Left ventricle myocardium inferior (tissue), 1 donor: ENCODE measurements at regions not wholly inside any gene's neighbourhood (a gene's known extent, or its start where the extent isn't known, plus 50 kb on each side); places are given as distances from the start of the nearest gene placed in this dataset.
A peak's percentile ranks its signal among the peaks of the same experiment; 100 is the strongest.

Experiments
- DNase-seq: peaks from one replicate; pipeline ENCODE4 v3.0.0-alpha.2; 2020
- H3K27ac ChIP-seq: fragments of 200-600 bp; replicated peaks from 2 replicates; pipeline ENCODE4 v1.8.0; 2021
- H3K27me3 ChIP-seq: fragments of 200-600 bp; 2 replicates; pipeline ENCODE4 v1.8.0; 2021; ENCODE audit warnings: low read depth
- H3K36me3 ChIP-seq: fragments of 200-600 bp; 2 replicates; pipeline ENCODE4 v1.8.0; 2021
- H3K4me1 ChIP-seq: fragments of 200-600 bp; 2 replicates; pipeline ENCODE4 v1.8.0; 2021
- H3K4me3 ChIP-seq: fragments of 200-600 bp; 2 replicates; pipeline ENCODE4 v1.8.0; 2021; ENCODE audit warnings: mild to moderate bottlenecking, moderate library complexity
- H3K9me3 ChIP-seq: fragments of 200-600 bp; replicated peaks from 2 replicates; pipeline ENCODE4 v1.8.0; 2021
- CTCF ChIP-seq: fragments of 200-600 bp; IDR thresholded peaks from 2 replicates; pipeline ENCODE4 v1.8.0; 2021; ENCODE audit warnings: antibody characterized with exemption, mild to moderate bottlenecking, borderline replicate concordance
- intact Hi-C: fragments of 100-400 bp; cut with micrococcal nuclease; formaldehyde crosslinking; loops from one replicate; pipeline ENCODE4 v1.11.0; 2022
- donor health status: DM: no; HTN: yes; CAD: no; lungs with severe emphysema.

DNA sequence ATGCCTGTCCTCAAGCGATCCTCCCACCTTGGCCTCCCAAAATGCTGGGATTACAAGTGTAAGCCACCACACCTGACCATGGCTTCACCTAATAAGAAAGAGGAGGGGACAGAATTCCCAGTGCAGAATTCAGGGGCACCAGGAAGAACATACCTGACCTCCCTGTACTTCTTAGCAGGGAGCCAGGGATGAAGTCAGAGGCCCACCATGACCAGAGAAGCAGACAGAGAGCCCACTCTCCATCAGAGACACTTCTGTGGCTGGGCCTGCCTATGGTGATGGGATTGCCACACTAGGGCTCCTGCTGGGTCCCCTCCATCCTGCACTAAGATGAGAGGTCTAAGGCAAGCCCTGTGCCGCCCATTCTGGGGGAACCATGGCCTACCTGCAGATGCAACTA is 157.4 kb upstream of the LYZL2 start:
- Histone ChIP-seq H3K36me3 (no peaks in the 10 kb centered on the region), H3K27ac (no peak overlapping the region), H3K27me3 (no peaks in the 10 kb centered on the region), H3K4me1 (peaks cover 26% of the 10 kb centered on the region), H3K9me3 (no peaks in the 10 kb centered on the region), H3K4me3 (no peak overlapping the region)
- DNase-seq = no peak
- no peak for TF ChIP-seq CTCF
- intact Hi-C loops = loop anchor here (10.0 kb wide), 2 partner anchors 248 to 708 kb away; partner anchors contain the start of gene ZNF438

- TF ChIP-seq CTCF = no peak
- H3K4me3 ChIP-seq = no peak overlapping the region
- DNase-seq = no peak
- H3K9me3 ChIP-seq = no peaks in the 10 kb centered on the region
- no peaks in the 10 kb centered on the region for H3K36me3 ChIP-seq
- H3K27ac ChIP-seq = peak overlapping the region; percentile 97
- intact Hi-C loops = loop anchor here (10.0 kb wide), 2 partner anchors 249 to 709 kb away; partner anchors contain the start of gene ZNF438
- H3K4me1 ChIP-seq = peaks cover 26% of the 10 kb centered on the region
- no peaks in the 10 kb centered on the region for H3K27me3 ChIP-seq
These were observed 156.6 kb upstream of the LYZL2 start for GRCh38 chr10:30786131-30786530.

- H3K27ac ChIP-seq = peak overlapping the region; percentile 97
- intact Hi-C loops = loop anchor here (10.0 kb wide), 2 partner anchors 250 to 710 kb away; partner anchors contain the start of gene ZNF438
- peak; percentile 84 for DNase-seq
- peak overlapping the region; percentile 78 for H3K4me3 ChIP-seq
- H3K36me3 ChIP-seq = no peaks in the 10 kb centered on the region
- peaks cover 26% of the 10 kb centered on the region for H3K4me1 ChIP-seq
- no peaks in the 10 kb centered on the region for H3K9me3 ChIP-seq
- TF ChIP-seq CTCF = peak; percentile 17
- H3K27me3 ChIP-seq = no peaks in the 10 kb centered on the region
These were observed 155.5 kb upstream of the LYZL2 start for GRCh38 chr10:30784897-30785605.

DNA sequence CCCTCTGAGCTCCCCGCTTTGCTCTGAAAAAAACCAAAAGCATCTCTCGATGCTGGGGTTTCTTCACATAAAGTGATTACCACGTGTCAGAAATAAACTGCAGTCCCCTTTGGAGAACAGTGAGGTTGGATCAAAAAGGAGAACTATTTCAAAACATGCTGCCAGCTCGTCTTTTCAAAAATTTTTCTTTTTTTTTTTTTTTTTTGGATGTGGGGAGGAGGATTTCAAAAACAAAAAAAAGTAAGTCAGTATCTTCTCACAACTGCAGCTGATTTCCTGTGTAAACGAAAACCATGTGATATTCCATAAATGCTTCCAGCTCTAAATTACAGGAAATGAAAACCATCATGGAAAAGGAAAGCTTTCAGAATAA is 155.0 kb upstream of the LYZL2 start:
- H3K4me1 ChIP-seq = peaks cover 26% of the 10 kb centered on the region
- peak overlapping the region; percentile 97 for H3K27ac ChIP-seq
- no peaks in the 10 kb centered on the region for H3K9me3 ChIP-seq
- intact Hi-C loops = loop anchor here (10.0 kb wide), 2 partner anchors 250 to 710 kb away; partner anchors contain the start of gene ZNF438
- no peaks in the 10 kb centered on the region for H3K36me3 ChIP-seq
- peak overlapping the region; percentile 78 for H3K4me3 ChIP-seq
- no peak for TF ChIP-seq CTCF
- DNase-seq = no peak
- H3K27me3 ChIP-seq = no peaks in the 10 kb centered on the region

DNA sequence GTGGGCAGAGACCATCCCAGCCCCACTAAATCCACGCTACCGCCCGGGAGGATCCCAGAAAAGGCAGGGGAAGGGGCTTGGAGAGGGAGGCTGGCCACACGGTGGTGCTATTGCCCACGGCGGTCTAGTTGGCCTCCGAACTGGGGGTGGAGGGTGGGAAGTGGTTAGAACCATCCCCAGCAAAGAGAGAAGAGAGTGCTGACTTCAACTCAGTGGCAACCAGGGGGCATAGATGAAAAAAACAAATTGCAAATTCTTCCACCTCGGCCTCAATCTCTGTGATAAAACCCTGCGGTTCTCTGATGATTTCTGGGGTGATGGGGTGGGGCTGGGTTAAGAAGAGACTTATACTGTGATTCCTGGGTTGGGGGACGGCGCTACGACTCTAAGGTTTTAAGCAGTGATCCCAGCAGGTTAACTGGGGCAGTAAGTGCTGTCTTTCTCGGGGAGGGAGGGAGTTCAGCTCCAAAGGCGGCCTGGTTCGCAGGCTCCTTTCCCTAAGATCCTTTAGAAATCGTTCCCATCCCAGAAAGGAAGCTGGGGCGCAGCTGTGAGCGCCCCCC is 154.5 kb upstream of the LYZL2 start:
- peak; percentile 88 for TF ChIP-seq CTCF
- Histone ChIP-seq H3K4me1 (peaks cover 26% of the 10 kb centered on the region), H3K36me3 (no peaks in the 10 kb centered on the region), H3K9me3 (no peaks in the 10 kb centered on the region), H3K4me3 (peak overlapping the region; percentile 78), H3K27me3 (no peaks in the 10 kb centered on the region), H3K27ac (peak overlapping the region; percentile 97)
- DNase-seq = peak; percentile 86
- intact Hi-C loops = loop anchor here (10.0 kb wide), 2 partner anchors 251 to 711 kb away; partner anchors contain the start of gene ZNF438
